GM21825 (cell line): ENCODE measurements at regions not wholly inside any gene's neighbourhood (a gene's known extent, or its start where the extent isn't known, plus 50 kb on each side); places are given as distances from the start of the nearest gene placed in this dataset.

Source experiments
- ATAC-seq: cut with Tn5 transposase; IDR thresholded peaks from one replicate; pipeline ENCODE4 v1.9.1; 2021; ENCODE audit warnings: mild to moderate bottlenecking, moderate library complexity; ENCODE audit not compliant: unreplicated experiment

GRCh38 chr3:168422843-168423242, 327.1 kb upstream of the GOLIM4 start:
- ATAC-seq, result no peak

- ATAC-seq, result no peak
Observed at GRCh38 chr3:168419091-168419490, 323.4 kb upstream of the GOLIM4 start.

- no peak for ATAC-seq
Observed at GRCh38 chr3:168417016-168417415, 321.3 kb upstream of the GOLIM4 start.

- ATAC-seq, result no peak
Observed at GRCh38 chr3:168416446-168416845, 320.7 kb upstream of the GOLIM4 start.

- ATAC-seq, result no peak
Observed at GRCh38 chr3:168414149-168414548, 318.4 kb upstream of the GOLIM4 start.

GRCh38 chr3:168407381-168407780, 311.7 kb upstream of the GOLIM4 start:
- no peak for ATAC-seq

- ATAC-seq, result no peak
Observed at GRCh38 chr3:168405288-168405687, 309.6 kb upstream of the GOLIM4 start.

GRCh38 chr3:168398371-168399025, 302.8 kb upstream of the GOLIM4 start:
- ATAC-seq, result no peak

- ATAC-seq, result no peak
Observed at GRCh38 chr3:168396861-168397260, 301.1 kb upstream of the GOLIM4 start.

- no peak for ATAC-seq
Observed at GRCh38 chr3:168395551-168395950, 299.8 kb upstream of the GOLIM4 start.

GRCh38 chr3:168394439-168394838, 298.7 kb upstream of the GOLIM4 start:
- ATAC-seq, result no peak

- no peak for ATAC-seq
Observed at GRCh38 chr3:168386301-168386700, 290.6 kb upstream of the GOLIM4 start.

- no peak for ATAC-seq
Observed at GRCh38 chr3:168384990-168385389, 289.3 kb upstream of the GOLIM4 start.

- no peak for ATAC-seq
Observed at GRCh38 chr3:168383573-168383972, 287.8 kb upstream of the GOLIM4 start.

GRCh38 chr3:168371846-168372245, 276.1 kb upstream of the GOLIM4 start:
- no peak for ATAC-seq

GRCh38 chr3:168364967-168365366, 269.2 kb upstream of the GOLIM4 start:
- no peak for ATAC-seq

- ATAC-seq, result no peak
Observed at GRCh38 chr3:168362661-168363247, 267.0 kb upstream of the GOLIM4 start.

- ATAC-seq, result no peak
Observed at GRCh38 chr3:168362156-168362555, 266.4 kb upstream of the GOLIM4 start.

GRCh38 chr3:168360993-168361392, 265.3 kb upstream of the GOLIM4 start:
- no peak for ATAC-seq

GRCh38 chr3:168342946-168343850, 247.5 kb upstream of the GOLIM4 start:
- no peak for ATAC-seq

- no peak for ATAC-seq
Observed at GRCh38 chr3:168341956-168342936, 246.5 kb upstream of the GOLIM4 start.
